ENCODE measurements at regions not wholly inside any gene's neighbourhood (a gene's known extent, or its start where the extent isn't known, plus 50 kb on each side); places are given as distances from the start of the nearest gene placed in this dataset.

- Histone ChIP-seq H3K27me3 (no peaks in the 10 kb centered on the region), H3K4me1 (peaks cover 19% of the 10 kb centered on the region; the same call in 1 of the 2 replicates), H3K36me3 (no peaks in the 10 kb centered on the region), H3K4me3 (no peak overlapping the region), H3K9me3 (replicated peaks) (no peaks in the 10 kb centered on the region), H3K27ac (no peak overlapping the region)
- no peak for DNase-seq
Measured at GRCh38 chr5:111676926-111677415, 80.0 kb downstream of the NREP start.

DNA sequence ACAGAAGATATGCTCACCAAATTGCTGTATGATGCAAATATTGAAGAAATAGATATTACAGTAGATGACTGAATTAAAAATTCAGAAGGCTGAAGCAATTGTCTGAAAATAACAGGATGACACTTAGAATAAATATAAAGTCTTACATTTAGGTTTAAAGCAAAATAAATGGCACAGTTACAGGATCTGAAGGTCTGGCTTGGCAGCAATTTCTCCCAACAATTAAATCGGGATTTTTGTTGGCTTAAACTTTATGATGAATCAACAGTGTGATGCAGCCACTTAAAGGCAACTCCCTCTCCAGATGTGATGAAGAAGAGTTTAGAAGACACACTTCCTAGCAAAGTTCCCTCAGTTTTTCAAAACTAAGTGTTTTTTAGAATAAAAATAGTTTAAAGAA lies 80.5 kb downstream of the NREP start:
- no peak for DNase-seq
- Histone ChIP-seq H3K27me3 (no peaks in the 10 kb centered on the region), H3K4me3 (no peak overlapping the region), H3K4me1 (peaks cover 14% of the 10 kb centered on the region; the same call in 1 of the 2 replicates), H3K27ac (no peak overlapping the region), H3K36me3 (no peaks in the 10 kb centered on the region), H3K9me3 (replicated peaks) (no peaks in the 10 kb centered on the region)

- no peak for DNase-seq
- peaks cover 5% of the 10 kb centered on the region; the same call in 1 of the 2 replicates for H3K4me1 ChIP-seq
- no peak overlapping the region for H3K27ac ChIP-seq
- no peaks in the 10 kb centered on the region for H3K27me3 ChIP-seq
- no peaks in the 10 kb centered on the region for H3K36me3 ChIP-seq
- H3K9me3 ChIP-seq (replicated peaks), result no peaks in the 10 kb centered on the region
- H3K4me3 ChIP-seq, result no peak overlapping the region
Measured at GRCh38 chr5:111675201-111675934, 81.6 kb downstream of the NREP start.

- Histone ChIP-seq H3K27ac (no peak overlapping the region), H3K36me3 (no peaks in the 10 kb centered on the region), H3K9me3 (replicated peaks) (no peaks in the 10 kb centered on the region), H3K4me1 (no peaks in the 10 kb centered on the region), H3K27me3 (no peaks in the 10 kb centered on the region), H3K4me3 (no peak overlapping the region)
- DNase-seq, result no peak
Measured at GRCh38 chr5:111673891-111674626, 82.9 kb downstream of the NREP start.

DNA sequence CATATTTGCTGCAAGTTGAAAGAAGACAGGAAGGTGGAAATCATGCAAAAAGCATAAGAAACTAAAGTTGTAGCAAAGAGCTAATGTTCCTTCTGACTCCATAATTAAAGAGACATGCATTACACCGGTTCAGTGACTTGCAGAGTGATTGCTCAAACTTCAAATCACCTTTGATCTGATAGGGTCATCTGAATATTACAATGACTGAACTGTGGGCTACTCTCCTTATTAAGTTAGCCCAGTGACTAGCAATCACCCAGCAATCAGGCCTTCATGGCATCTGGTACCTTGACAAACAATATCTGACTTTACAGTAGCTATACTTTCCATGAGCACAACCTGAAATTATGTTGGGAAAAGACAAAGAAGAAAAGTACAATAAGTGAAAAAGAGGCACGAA lies 84.9 kb downstream of the NREP start:
- Histone ChIP-seq H3K27ac (no peak overlapping the region), H3K4me1 (no peaks in the 10 kb centered on the region), H3K9me3 (replicated peaks) (no peaks in the 10 kb centered on the region), H3K36me3 (no peaks in the 10 kb centered on the region), H3K4me3 (no peak overlapping the region), H3K27me3 (no peaks in the 10 kb centered on the region)
- no peak for DNase-seq

DNA sequence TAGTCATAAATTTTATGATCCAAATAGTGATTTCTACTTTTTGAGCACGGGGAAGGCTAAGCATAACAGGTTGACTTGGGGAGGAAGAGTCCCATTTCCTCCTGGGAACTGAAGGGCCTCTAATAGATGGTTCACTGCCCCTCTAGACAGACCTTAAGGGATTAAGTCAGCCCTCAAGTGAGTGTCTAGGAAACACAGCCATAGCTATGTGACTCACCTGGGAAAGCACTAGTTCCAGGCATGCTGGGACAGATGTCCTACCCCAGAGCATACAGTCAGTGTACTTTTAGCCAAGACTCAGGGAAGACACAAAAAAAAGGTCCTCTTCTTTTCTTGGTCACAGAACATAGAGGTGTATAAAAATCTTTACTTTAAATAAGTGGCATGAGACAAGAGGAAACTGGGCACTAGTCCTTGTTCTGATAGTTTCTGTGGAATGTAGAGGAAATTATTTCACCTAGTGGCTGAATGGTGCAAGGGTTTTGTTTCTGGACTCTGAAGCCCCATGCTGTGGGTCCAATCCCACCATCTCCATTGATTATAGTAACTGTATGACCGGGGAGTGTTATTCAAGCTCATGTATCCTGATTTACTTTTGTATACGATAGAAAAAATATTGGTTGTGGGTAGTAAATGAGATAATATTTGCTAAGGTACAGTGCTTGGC lies 86.0 kb downstream of the NREP start:
- Histone ChIP-seq H3K27ac (no peak overlapping the region), H3K4me1 (no peaks in the 10 kb centered on the region), H3K36me3 (no peaks in the 10 kb centered on the region), H3K4me3 (no peak overlapping the region), H3K27me3 (no peaks in the 10 kb centered on the region), H3K9me3 (replicated peaks) (no peaks in the 10 kb centered on the region)
- no peak for DNase-seq

DNA sequence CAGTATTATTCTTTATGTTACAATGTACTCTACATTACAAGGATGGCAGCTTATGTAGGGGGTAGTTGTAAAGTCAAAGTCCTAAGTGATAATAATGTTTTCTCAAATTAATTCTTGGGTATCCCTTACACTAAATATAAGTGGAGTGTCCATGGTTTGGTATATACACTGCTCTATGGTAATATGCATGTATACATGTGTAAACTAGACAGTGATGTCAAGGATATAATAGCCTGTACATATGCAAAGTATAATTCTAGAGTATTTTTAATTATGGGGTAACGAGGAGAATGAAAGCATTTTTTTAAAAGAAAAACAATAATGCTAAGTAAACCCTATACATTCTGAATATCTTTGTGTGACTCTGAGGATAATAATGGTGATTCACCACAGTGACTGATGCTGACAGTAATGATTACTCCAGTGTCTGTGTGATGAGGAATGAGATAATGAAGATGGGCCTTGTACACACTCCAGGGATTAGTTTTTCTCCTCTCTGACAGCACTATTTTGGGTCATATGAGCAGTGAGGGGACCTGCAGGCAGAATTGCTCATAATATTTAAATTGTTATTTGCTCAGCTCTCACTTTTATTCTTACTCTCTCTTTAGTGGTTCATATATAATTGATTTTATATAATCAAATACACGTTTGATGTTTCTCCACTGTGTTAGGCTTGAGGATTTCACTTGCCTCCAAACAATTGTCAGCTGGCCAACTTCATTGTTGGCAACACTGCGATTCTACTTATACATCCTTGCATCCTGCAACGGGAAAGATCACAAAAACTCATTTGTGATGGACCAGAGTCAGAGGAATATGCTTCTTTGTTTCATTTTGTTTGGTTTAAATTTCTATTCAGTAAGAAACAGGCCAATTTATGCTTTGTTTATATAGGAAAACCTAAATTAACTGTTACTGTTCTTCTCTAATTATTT lies 88.2 kb downstream of the NREP start:
- no peaks in the 10 kb centered on the region for H3K36me3 ChIP-seq
- no peak for DNase-seq
- no peak overlapping the region for H3K27ac ChIP-seq
- H3K4me1 ChIP-seq, result no peaks in the 10 kb centered on the region
- no peaks in the 10 kb centered on the region for H3K27me3 ChIP-seq
- H3K4me3 ChIP-seq, result no peak overlapping the region
- no peaks in the 10 kb centered on the region for H3K9me3 ChIP-seq (replicated peaks)

GRCh38 chr5:111667128-111667736 lies 89.8 kb downstream of the NREP start:
- Histone ChIP-seq H3K9me3 (replicated peaks) (no peaks in the 10 kb centered on the region), H3K36me3 (no peaks in the 10 kb centered on the region), H3K4me1 (no peaks in the 10 kb centered on the region), H3K4me3 (no peak overlapping the region), H3K27ac (no peak overlapping the region), H3K27me3 (no peaks in the 10 kb centered on the region)
- no peak for DNase-seq

DNA sequence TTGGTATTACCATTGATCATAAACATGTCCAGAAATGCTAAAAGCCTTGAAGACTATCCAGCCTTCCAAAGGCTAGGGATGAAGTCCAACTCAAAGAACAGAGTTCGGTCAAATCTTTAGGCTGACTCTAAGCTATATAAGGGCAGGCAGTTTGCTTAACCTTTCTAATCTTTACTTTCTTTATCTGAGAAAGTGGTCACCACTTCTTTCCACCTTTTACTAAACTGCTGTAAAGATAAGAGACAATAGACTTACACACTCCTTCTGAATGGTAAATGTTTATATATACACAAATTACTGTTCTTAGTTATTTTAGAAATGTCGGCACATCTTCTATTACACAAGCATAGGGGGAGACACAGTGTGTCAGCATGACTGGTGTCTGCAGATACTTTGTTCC lies 100.4 kb downstream of the NREP start:
- H3K4me3 ChIP-seq, result no peak overlapping the region
- H3K4me1 ChIP-seq, result no peaks in the 10 kb centered on the region
- H3K27ac ChIP-seq, result no peak overlapping the region
- no peaks in the 10 kb centered on the region for H3K27me3 ChIP-seq
- H3K36me3 ChIP-seq, result no peaks in the 10 kb centered on the region
- DNase-seq, result no peak
- no peaks in the 10 kb centered on the region; the same call in 1 of the 2 replicates for H3K9me3 ChIP-seq (replicated peaks)

- no peaks in the 10 kb centered on the region; the same call in 1 of the 2 replicates for H3K9me3 ChIP-seq (replicated peaks)
- H3K27ac ChIP-seq, result no peak overlapping the region
- DNase-seq, result no peak
- no peaks in the 10 kb centered on the region for H3K4me1 ChIP-seq
- H3K36me3 ChIP-seq, result no peaks in the 10 kb centered on the region
- no peaks in the 10 kb centered on the region for H3K27me3 ChIP-seq
- H3K4me3 ChIP-seq, result no peak overlapping the region
Measured at GRCh38 chr5:111655169-111655924, 101.6 kb downstream of the NREP start.

- no peak overlapping the region for H3K4me3 ChIP-seq
- no peaks in the 10 kb centered on the region for H3K27me3 ChIP-seq
- H3K36me3 ChIP-seq, result no peaks in the 10 kb centered on the region
- DNase-seq, result no peak
- no peaks in the 10 kb centered on the region for H3K4me1 ChIP-seq
- no peaks in the 10 kb centered on the region for H3K9me3 ChIP-seq (replicated peaks)
- no peak overlapping the region for H3K27ac ChIP-seq
Measured at GRCh38 chr5:111653408-111653807, 103.6 kb downstream of the NREP start.

GRCh38 chr5:111649516-111649915 lies 107.5 kb downstream of the NREP start:
- peak in 1 of 2 experiments; percentile 16 for DNase-seq
- H3K27ac ChIP-seq, result no peak overlapping the region
- no peaks in the 10 kb centered on the region for H3K4me1 ChIP-seq
- no peaks in the 10 kb centered on the region for H3K36me3 ChIP-seq
- H3K27me3 ChIP-seq, result no peaks in the 10 kb centered on the region
- no peaks in the 10 kb centered on the region for H3K9me3 ChIP-seq (replicated peaks)
- no peak overlapping the region for H3K4me3 ChIP-seq

DNA sequence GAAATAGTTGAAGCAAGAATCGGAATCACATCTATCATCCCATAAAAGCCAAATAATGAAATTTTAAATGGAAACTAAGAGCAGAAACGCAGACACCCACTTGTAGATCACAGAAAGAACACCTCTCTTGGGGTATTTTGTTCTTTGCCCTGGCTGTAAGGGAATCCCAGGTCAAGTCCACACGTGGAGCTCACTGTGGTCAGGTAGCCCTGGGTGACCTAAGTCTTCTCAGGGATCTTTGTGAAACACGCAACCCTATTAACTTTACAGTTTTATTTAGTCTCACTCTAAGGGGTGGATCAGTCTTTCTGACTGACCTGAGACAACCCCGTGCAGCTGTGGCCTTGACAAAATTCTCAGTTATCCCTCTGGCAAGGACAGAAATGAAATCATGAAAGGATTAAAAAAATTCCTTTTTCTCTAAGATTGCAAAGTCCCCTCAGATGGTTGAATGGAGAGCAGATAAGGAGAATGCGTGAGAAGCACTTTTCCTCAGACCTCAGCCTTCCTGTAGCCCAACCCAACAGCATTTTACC lies 111.6 kb downstream of the NREP start:
- no peaks in the 10 kb centered on the region for H3K4me1 ChIP-seq
- no peak for DNase-seq
- no peak overlapping the region for H3K4me3 ChIP-seq
- H3K9me3 ChIP-seq (replicated peaks), result peaks cover 1% of the 10 kb centered on the region; the same call in 1 of the 2 replicates
- no peak overlapping the region for H3K27ac ChIP-seq
- no peaks in the 10 kb centered on the region for H3K27me3 ChIP-seq
- no peaks in the 10 kb centered on the region for H3K36me3 ChIP-seq

All from SJCRH30 (cell line).